ENCODE measurements at regions not wholly inside any gene's neighbourhood (a gene's known extent, or its start where the extent isn't known, plus 50 kb on each side); places are given as distances from the start of the nearest gene placed in this dataset.

- ChIA-PET POLR2A (no interaction called here), CTCF (no interaction called here)
- TF ChIP-seq, protein P1, sequence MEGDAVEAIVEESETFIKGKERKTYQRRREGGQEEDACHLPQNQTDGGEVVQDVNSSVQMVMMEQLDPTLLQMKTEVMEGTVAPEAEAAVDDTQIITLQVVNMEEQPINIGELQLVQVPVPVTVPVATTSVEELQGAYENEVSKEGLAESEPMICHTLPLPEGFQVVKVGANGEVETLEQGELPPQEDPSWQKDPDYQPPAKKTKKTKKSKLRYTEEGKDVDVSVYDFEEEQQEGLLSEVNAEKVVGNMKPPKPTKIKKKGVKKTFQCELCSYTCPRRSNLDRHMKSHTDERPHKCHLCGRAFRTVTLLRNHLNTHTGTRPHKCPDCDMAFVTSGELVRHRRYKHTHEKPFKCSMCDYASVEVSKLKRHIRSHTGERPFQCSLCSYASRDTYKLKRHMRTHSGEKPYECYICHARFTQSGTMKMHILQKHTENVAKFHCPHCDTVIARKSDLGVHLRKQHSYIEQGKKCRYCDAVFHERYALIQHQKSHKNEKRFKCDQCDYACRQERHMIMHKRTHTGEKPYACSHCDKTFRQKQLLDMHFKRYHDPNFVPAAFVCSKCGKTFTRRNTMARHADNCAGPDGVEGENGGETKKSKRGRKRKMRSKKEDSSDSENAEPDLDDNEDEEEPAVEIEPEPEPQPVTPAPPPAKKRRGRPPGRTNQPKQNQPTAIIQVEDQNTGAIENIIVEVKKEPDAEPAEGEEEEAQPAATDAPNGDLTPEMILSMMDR (IDR thresholded peaks at IDR 0.05; ENCODE audit: insufficient read depth, low read length, missing control alignments), result no peak
- DNase-seq (ENCODE audit: low read depth, low spot score), result no peak
- no peak overlapping the region for H3K4me3 ChIP-seq (ENCODE audit: low read depth, low read length)
Observed at GRCh38 chr17:72258711-72259110, 137.9 kb downstream of the SOX9 start.

DNA sequence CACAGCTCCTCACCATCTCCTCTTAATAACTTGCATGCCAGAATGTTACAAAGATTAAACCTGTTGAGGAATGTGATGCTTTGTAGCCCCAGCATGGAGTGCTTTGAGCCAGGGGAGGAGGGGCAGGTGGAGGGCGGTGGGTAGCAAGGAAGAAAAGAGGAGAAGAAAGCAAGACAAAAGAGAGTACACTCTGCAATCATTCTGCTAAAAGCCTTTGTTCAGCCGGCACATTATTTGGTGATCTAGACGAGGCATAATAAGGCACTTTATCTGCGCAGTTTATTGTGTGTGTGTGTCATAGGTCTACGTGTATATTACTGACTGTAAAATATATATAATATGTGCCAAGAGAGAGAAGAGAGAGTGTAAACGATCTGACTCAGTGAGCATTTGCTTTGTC, 139.1 kb downstream of the SOX9 start:
- ChIA-PET CTCF (no interaction called here), POLR2A (no interaction called here)
- no peak for DNase-seq (ENCODE audit: low read depth, low spot score)
- TF ChIP-seq, protein P1 (IDR thresholded peaks at IDR 0.05; ENCODE audit: insufficient read depth, low read length, missing control alignments), result no peak
- H3K4me3 ChIP-seq (ENCODE audit: low read depth, low read length), result no peak overlapping the region

- DNase-seq (ENCODE audit: low read depth, low spot score), result no peak
- ChIA-PET CTCF (no interaction called here), POLR2A (no interaction called here)
- TF ChIP-seq, protein P1 (IDR thresholded peaks at IDR 0.05; ENCODE audit: insufficient read depth, low read length, missing control alignments), result no peak
- no peak overlapping the region for H3K4me3 ChIP-seq (ENCODE audit: low read depth, low read length)
Observed at GRCh38 chr17:72262766-72263165, 141.9 kb downstream of the SOX9 start.

DNA sequence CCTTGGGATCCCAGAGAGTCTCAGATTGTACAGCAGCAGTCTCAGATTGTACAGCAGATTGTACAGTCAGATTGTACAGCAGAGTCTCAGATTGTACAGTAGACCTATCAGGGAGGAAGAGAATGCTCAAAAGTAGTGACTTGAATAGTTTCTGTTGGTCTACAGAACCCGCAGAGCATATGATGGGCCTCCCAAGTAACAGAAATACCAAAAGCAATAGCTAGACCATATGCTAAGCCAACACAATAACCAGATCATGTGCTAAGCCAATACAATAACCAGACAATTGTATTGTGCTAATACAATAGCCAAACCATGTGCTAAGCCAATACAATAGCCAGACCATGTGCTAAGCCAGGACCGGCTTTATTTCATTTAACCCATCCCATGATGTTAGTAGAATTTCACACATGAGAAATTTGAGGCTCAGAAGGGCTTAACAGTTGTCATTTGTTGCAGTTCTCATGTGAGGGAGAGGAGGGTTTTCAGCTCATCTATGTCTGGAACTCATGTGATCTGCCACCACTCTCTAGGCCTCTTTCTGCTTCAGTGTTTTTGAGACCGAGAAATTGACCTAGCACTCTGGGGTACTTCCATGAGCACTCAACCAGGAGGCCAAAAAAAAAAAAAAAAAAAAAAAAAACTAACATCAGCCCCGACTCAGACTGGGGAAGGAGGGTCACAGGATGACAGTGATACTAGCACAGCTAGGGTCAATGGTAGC, 144.0 kb downstream of the SOX9 start:
- H3K4me3 ChIP-seq (ENCODE audit: low read depth, low read length), result no peak overlapping the region
- ChIA-PET CTCF (interaction anchor here (1.1 to 1.7 kb wide), 2 partner anchors 12 to 275 kb away, joined by 3 to 6 read pairs; no protein-coding TSS in a partner anchor), POLR2A (no interaction called here)
- TF ChIP-seq, protein P1 (IDR thresholded peaks at IDR 0.05; ENCODE audit: insufficient read depth, low read length, missing control alignments), result no peak
- no peak for DNase-seq (ENCODE audit: low read depth, low spot score)

GRCh38 chr17:72266112-72266775, 145.4 kb downstream of the SOX9 start:
- no peak overlapping the region for H3K4me3 ChIP-seq (ENCODE audit: low read depth, low read length)
- ChIA-PET POLR2A (no interaction called here), CTCF (interaction anchor here (1.1 to 1.7 kb wide), 2 partner anchors 14 to 273 kb away, joined by 3 to 6 read pairs; no protein-coding TSS in a partner anchor)
- TF ChIP-seq, protein P1 (IDR thresholded peaks at IDR 0.05; ENCODE audit: insufficient read depth, low read length, missing control alignments), result no peak
- DNase-seq (ENCODE audit: low read depth, low spot score), result no peak

- ChIA-PET POLR2A (no interaction called here), CTCF (no interaction called here)
- no peak for DNase-seq (ENCODE audit: low read depth, low spot score)
- H3K4me3 ChIP-seq (ENCODE audit: low read depth, low read length), result no peak overlapping the region
- TF ChIP-seq, protein P1 (IDR thresholded peaks at IDR 0.05; ENCODE audit: insufficient read depth, low read length, missing control alignments), result no peak
Observed at GRCh38 chr17:72267601-72268000, 146.8 kb downstream of the SOX9 start.
